SK-N-SH treated with all-trans-retinoic acid at 6 μM for 48 hours (cell line): ENCODE measurements at regions not wholly inside any gene's neighbourhood (a gene's known extent, or its start where the extent isn't known, plus 50 kb on each side); places are given as distances from the start of the nearest gene placed in this dataset.

ENCODE experiments used
- ATAC-seq: fragments of 200-7000 bp; cut with Tn5 transposase; 3 replicates; pipeline ENCODE4 v1.9.1; 2020; ENCODE audit warnings: mild to moderate bottlenecking, moderate library complexity
- BACH2 ChIP-seq: fragments of 250-450 bp; sonication (Bioruptor Pico); IDR thresholded peaks from 2 replicates; pipeline ENCODE4 v1.9.0; 2021; ENCODE audit warnings: mild to moderate bottlenecking, borderline replicate concordance
- CREB5 ChIP-seq: fragments of 250-450 bp; sonication (Bioruptor Pico); IDR thresholded peaks from 2 replicates; pipeline ENCODE4 v1.5.1; 2020; ENCODE audit warnings: low read depth, mild to moderate bottlenecking, moderate library complexity
- CSDC2 ChIP-seq: fragments of 250-450 bp; sonication (Bioruptor Pico); IDR thresholded peaks from 2 replicates; pipeline ENCODE4 v1.5.0; 2020; ENCODE audit warnings: mild to moderate bottlenecking, moderate library complexity
- ESRRG ChIP-seq: fragments of 250-450 bp; sonication (Bioruptor Pico); IDR thresholded peaks from 2 replicates; pipeline ENCODE4 v1.6.1; 2021; ENCODE audit warnings: mild to moderate bottlenecking
- GLIS3 ChIP-seq: fragments of 250-450 bp; sonication (Bioruptor Pico); IDR thresholded peaks from 2 replicates; pipeline ENCODE4 v1.5.0; 2020; ENCODE audit warnings: mild to moderate bottlenecking, moderate library complexity
- ISL1 ChIP-seq: fragments of 250-450 bp; sonication (Bioruptor Pico); IDR thresholded peaks from 2 replicates; pipeline ENCODE4 v2.1.2; 2022; ENCODE audit warnings: mild to moderate bottlenecking, moderate library complexity
- OSR1 ChIP-seq: fragments of 250-450 bp; sonication (Bioruptor Pico); IDR thresholded peaks from 2 replicates; pipeline ENCODE4 v1.8.0; 2022; ENCODE audit warnings: moderate library complexity, mild to moderate bottlenecking, inconsistent platforms
- PATZ1 ChIP-seq: fragments of 250-450 bp; sonication (Bioruptor Pico); IDR thresholded peaks from 2 replicates; pipeline ENCODE4 v1.8.0; 2020; ENCODE audit warnings: mild to moderate bottlenecking, moderate library complexity, borderline replicate concordance
- PPARA ChIP-seq: fragments of 250-450 bp; sonication (Bioruptor Pico); IDR thresholded peaks from 2 replicates; pipeline ENCODE4 v1.5.0; 2020; ENCODE audit warnings: mild to moderate bottlenecking, borderline replicate concordance
- RARB ChIP-seq: fragments of 250-450 bp; sonication (Bioruptor Pico); IDR thresholded peaks from 2 replicates; pipeline ENCODE4 v1.8.0; 2021; ENCODE audit warnings: mild to moderate bottlenecking, moderate library complexity
- TOX ChIP-seq: fragments of 250-450 bp; sonication (Bioruptor Pico); IDR thresholded peaks from 2 replicates; pipeline ENCODE4 v1.8.0; 2021; ENCODE audit warnings: mild to moderate bottlenecking, moderate library complexity, borderline replicate concordance
- TSHZ2 ChIP-seq: fragments of 250-450 bp; sonication (Bioruptor Pico); IDR thresholded peaks from 2 replicates; pipeline ENCODE4 v1.5.0; 2020; ENCODE audit warnings: mild to moderate bottlenecking, moderate library complexity
- ZC3H10 ChIP-seq: fragments of 250-450 bp; sonication (Bioruptor Pico); IDR thresholded peaks from 2 replicates; pipeline ENCODE4 v1.5.1; 2021; ENCODE audit warnings: mild to moderate bottlenecking, moderate library complexity
- ZFP3 ChIP-seq: fragments of 250-450 bp; sonication (Bioruptor Pico); IDR thresholded peaks from 2 replicates; pipeline ENCODE4 v1.5.0; 2020; ENCODE audit warnings: mild to moderate bottlenecking, moderate library complexity
- ZNF565 ChIP-seq: fragments of 450-650 bp; formaldehyde crosslinking; conservative IDR thresholded peaks from 2 replicates; pipeline ENCODE4 v1.5.0; 2020; ENCODE audit warnings: low read depth, mild to moderate bottlenecking, moderate library complexity
- ZNF70 ChIP-seq: fragments of 450-650 bp; formaldehyde crosslinking; IDR thresholded peaks from 2 replicates; pipeline ENCODE4 v1.5.0; 2020; ENCODE audit warnings: mild to moderate bottlenecking, moderate library complexity
- ZNF8 ChIP-seq: fragments of 450-650 bp; formaldehyde crosslinking; IDR thresholded peaks from 2 replicates; pipeline ENCODE4 v1.5.0; 2020; ENCODE audit warnings: mild to moderate bottlenecking, moderate library complexity

- TF ChIP-seq TSHZ2 (no peak), TOX (CRISPR knock-in tag) (no peak), PATZ1 (CRISPR knock-in tag) (no peak), BACH2 (no peak), ZFP3 (CRISPR knock-in tag) (no peak), ZNF565 (no peak), ZNF70 (CRISPR knock-in tag) (no peak)
- TF ChIP-seq, all 23 proteins: peak for 0
Measured at GRCh38 chr5:3361811-3362605, 233.6 kb upstream of the IRX1 start (continued).

- TF ChIP-seq CREB5 (CRISPR knock-in tag) (no peak), PATZ1 (CRISPR knock-in tag) (no peak), ISL1 (CRISPR knock-in tag) (no peak), ZNF565 (no peak), TSHZ2 (no peak), GLIS3 (CRISPR knock-in tag) (no peak), PPARA (CRISPR knock-in tag) (no peak), OSR1 (CRISPR knock-in tag) (no peak), ESRRG (CRISPR knock-in tag) (no peak)
- ATAC-seq, result no peak
Measured at GRCh38 chr5:3359642-3360041, 236.0 kb upstream of the IRX1 start.

GRCh38 chr5:3357291-3357690 is 238.3 kb upstream of the IRX1 start:
- ATAC-seq, result no peak
- no peak for TF ChIP-seq CSDC2 (CRISPR knock-in tag)
- TF ChIP-seq ISL1 (CRISPR knock-in tag), result no peak
- no peak for TF ChIP-seq ZNF70 (CRISPR knock-in tag)
- TF ChIP-seq ZNF8 (CRISPR knock-in tag), result no peak
- no peak for TF ChIP-seq RARB
- TF ChIP-seq ZNF565, result no peak
- TF ChIP-seq ZC3H10, result no peak
- TF ChIP-seq BACH2, result no peak
- TF ChIP-seq GLIS3 (CRISPR knock-in tag), result no peak
- TF ChIP-seq CREB5 (CRISPR knock-in tag), result no peak
